GM21515 (cell line): ENCODE measurements at regions not wholly inside any gene's neighbourhood (a gene's known extent, or its start where the extent isn't known, plus 50 kb on each side); places are given as distances from the start of the nearest gene placed in this dataset.

Source experiments
- ATAC-seq: cut with Tn5 transposase; IDR thresholded peaks from one replicate; pipeline ENCODE4 v1.9.1; 2021; ENCODE audit not compliant: unreplicated experiment

GRCh38 chr6:130314271-130314670, 51.5 kb upstream of the TMEM200A start:
- ATAC-seq: no peak

DNA sequence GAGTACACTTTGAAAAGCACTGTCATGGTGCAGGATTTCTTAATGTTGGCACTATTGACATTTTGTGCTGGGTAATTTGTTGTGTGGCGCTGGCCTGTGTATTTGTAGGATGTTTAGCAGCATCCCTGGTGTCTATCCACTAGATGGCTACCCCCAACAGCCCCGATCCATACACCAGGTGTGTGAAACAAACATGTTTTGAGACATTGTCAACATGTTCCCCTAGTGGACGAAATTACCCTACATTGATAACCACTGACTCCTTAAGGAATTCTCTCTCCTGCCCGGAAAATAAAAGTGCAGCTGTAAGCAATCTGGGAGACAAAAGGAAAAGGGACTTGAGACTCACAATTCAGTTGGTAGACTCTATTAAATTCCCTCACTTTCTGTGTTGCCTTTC, 52.6 kb upstream of the TMEM200A start:
- no peak for ATAC-seq

GRCh38 chr6:130309028-130309427, 56.8 kb upstream of the TMEM200A start:
- no peak for ATAC-seq

DNA sequence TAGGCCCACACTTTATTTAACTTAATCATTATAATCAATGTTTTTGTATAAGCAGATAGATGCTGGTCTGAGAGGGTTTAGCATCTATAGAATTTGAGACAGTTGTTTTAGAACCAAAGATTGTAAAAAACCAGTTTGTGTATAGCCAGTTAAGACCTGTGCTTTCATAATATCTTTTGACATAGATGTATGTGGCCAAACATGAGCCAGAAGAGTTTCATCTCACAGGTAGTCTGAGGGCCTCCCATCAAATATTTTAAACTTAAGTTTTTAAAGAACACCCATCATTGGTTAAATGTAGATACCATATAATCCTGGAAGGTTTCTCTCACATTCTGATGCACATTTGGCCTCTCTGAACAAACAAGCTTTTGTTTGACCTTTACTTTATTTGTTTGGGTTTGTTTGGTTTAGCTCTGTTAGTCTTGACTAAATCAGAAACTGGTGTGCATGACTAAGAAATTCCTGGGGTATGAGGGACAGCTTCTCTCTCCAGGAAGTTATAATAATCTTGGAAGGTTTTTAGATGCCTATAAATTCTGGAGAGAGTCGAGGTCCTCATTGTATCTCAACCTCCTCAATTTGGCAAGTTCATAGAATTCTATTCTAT, 58.0 kb upstream of the TMEM200A start:
- ATAC-seq: no peak

DNA sequence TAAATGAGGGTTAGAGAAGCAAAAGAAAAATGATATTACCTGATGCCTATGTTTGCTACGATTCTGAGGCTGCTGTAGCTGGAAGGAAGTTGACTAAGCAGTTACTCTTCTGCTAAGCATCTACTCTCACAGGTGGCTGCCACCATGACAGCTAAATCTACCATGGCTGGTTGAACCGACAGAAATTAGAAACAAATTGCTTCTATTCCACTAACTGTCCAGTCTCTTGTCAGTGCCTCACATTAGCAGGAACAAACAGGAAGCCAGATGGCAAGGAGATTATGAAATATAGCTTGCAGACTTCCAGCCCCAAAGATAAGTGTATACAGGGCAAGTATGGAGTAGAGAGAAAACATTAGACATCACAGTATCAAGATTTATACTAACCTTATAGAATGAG, 59.4 kb upstream of the TMEM200A start:
- no peak for ATAC-seq

DNA sequence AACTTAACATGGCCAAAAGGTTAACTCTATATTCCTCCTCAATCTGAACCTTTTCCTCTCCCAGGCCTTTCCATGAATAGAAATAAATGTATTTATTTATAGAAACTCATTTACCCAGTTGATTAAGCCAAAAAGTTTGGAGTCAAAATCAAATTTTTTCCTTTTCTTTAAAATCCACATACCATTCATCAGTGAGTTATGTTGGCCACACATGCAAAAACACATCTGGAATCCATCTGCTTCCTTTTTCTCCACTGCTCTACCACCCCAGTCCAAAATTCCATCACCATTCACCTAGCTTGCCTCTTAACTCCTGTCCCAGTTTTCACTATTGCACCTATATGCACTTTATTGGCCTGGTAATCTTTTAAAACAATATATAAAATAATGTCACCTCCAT, 62.4 kb upstream of the TMEM200A start:
- no peak for ATAC-seq

DNA sequence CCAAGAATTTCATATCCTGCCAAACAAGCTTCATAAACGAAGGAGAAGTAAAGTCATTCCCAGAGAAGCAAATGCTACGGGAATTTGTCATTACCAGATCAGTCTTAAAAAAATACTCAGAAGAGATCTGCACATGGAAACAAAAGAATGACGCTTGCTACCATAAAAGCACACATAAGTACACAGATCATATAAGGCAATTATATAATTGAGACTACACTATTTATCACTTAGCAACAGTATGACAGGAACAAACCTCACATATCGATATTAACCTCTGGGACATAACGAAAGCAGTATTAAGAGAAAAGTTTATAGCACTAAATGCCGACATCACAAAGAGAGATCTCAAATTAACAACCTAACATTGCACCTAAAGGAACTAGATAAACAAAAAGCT, 67.6 kb upstream of the TMEM200A start:
- no peak for ATAC-seq

DNA sequence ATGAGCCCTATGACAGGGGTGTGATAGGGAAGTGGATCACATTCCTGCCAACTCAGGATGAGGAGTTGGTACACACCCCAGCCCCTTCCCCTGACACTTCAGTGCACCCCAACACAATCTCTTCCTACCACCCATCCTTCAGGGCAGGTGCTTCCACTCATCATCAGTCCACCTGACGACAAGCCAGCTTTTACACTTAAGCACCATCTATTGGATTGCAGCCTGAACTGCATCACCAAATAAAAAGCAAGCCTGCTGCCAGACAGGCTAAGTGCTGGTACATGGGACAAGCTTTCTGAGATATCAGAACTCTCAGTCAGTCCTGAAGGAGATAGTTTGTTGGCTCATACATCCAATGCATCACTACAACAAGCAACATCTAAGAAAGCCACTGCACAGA, 69.0 kb upstream of the TMEM200A start:
- ATAC-seq: no peak

DNA sequence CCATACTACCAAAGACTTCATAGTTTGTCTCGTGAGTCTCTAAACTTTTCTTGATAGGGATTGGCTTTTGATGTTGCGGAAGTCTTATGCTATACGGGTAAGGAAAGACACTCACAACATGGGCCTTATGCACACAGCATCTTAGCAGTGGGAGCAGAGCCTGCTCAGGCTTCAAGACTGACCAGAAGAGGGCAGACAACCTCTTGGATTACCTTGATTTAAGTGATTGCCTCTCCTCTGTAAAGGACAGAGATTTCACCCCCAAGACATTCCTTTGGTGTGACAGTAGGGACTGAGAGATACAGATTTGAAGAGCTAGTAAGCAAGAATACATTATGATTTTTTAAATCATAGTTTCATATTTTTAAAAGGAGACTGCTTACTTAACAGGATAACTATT, 71.0 kb upstream of the SAMD3 start:
- peak; percentile 70 for ATAC-seq

DNA sequence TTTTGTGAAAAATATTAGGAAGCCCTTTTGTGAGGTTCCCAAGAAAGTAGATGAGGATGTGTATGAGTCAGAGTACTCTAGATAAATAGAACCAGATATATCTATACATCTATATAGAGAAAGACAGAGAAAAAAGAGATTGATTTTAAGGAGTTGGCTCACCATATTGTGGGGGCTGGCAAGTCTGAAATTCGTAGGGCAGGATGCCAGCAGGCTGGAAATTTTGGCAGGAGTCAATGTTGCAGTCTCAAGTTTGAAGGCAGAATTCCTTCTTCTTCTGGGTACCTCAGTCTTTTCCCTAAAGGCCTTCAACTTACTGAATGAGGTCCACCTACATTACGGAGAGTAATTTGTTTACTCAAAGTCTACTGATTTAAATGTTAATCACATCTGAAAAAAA, 65.3 kb upstream of the SAMD3 start:
- ATAC-seq: no peak

- ATAC-seq: peak; percentile 88
These were observed 59.7 kb upstream of the SAMD3 start for GRCh38 chr6:130282234-130282995.

- no peak for ATAC-seq
These were observed 53.8 kb upstream of the SAMD3 start for GRCh38 chr6:130276507-130276906.

- no peak for ATAC-seq
These were observed 51.3 kb upstream of the SAMD3 start for GRCh38 chr6:130274007-130274406.
